Stimulated activated CD4-positive, alpha-beta T cell treated with anti-CD3 and anti-CD28 coated beads, Interleukin-15, amount 100 ng/mL, for 24 hours (primary cell): ENCODE measurements at regions not wholly inside any gene's neighbourhood (a gene's known extent, or its start where the extent isn't known, plus 50 kb on each side); places are given as distances from the start of the nearest gene placed in this dataset.

Source experiments
- DNase-seq: peaks from one replicate; pipeline ENCODE4 v3.0.0-alpha.2; 2020

DNA sequence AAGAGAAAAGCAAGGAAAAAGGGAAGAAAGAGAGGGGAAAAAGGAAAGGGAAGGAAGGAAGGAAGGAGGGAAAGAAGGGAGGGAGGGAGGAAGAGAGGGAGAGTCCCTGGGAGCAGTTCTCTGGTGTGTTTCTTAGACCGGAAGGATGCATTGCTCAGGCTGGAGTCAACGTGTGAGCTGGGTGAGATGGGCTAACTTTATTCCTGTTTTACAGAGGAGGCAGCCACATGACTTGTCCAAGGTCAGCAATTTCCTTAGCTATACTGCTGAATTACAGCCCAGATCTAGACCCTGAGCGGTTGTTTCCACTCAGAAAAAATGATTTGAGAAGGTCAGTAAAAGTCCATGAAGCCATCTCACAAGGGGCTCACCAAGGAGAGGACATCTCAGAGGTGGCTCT lies 86.6 kb upstream of the APCDD1 start:
- no peak for DNase-seq

DNA sequence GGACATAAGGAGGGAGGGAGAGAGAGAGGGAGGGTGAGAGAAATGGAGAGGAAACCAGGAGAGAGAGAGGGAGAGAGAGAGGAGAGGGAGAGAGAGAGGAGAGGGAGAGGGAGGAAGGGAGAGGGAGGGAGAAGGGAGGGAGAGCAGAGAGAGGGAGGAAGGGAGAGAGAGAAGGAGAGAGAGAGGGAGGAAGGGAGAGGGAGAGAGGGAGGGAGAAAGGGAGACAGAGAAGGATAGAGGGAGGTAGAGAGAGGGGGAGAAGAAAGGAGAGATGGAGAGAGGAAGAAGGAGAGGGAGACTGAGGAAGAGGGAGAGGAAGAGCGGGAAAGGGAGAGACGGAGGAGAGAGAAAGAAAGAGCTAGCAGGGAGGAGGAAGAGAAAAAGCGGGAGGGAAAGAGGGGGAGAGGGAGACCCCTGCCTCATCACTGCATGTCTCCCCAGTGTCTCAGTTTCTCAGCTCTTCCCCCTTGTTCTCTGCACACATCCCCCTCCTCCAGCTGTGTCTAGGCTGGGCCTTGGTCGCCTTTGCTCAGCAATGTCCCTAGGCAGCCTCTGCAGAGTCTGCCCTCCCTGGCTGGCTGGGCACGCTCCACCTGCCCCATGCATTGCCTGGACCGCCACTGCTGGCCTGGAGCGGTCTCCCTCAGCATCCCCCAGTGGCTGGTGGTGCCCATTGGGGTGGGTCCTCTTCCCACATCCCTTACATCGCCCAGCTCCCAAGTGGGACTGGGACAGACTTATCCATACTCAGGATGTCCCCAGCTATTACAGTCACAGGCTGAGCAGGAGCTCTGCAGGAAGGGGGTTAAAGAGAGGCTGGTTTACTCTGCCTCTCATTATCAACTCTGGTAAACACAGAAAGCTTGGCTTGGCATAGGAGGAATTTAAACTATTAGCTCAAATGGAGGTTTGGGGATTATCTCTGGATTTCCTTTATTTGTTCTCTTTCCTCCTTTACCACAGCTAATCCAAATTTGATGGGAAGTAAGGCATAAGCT lies 85.7 kb upstream of the APCDD1 start:
- DNase-seq: no peak

DNA sequence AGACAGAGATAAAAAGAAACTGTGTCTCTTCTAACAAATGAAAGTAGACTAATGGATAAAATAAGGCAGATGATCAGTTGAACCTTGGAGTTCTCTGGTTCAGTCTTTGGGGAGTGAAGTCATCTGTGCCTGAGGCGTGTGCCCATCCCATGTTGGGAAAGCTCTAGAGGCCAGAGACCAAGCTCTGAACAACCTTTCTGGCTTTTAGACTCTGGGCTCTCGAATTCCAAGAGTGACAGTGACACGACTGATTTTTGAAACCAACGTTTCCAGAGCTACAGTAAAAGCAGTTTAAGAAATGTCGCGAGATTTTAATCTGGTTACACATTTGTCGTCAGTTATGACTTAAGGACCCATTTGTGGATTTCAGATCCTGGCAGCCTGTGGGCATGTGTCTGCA lies 83.7 kb upstream of the APCDD1 start:
- no peak for DNase-seq

DNA sequence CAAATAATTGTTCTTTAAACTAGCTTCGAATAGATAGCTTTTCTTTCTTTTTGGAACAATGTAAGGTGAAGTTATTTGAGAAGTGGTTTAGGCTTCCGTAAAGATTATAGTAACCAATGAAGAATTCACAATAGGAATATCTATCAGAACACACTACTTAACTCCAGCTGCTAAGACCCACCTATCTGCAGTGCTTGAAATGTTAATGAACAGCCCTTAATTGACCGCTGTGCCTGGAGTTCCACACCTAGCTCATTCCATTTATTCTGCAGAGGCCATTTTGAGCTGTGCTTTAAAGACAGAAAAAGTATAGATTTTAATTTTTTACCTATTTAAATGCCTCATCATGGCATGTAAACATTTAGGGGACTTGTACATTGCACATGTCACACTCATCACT lies 83.3 kb upstream of the APCDD1 start:
- DNase-seq: no peak

DNA sequence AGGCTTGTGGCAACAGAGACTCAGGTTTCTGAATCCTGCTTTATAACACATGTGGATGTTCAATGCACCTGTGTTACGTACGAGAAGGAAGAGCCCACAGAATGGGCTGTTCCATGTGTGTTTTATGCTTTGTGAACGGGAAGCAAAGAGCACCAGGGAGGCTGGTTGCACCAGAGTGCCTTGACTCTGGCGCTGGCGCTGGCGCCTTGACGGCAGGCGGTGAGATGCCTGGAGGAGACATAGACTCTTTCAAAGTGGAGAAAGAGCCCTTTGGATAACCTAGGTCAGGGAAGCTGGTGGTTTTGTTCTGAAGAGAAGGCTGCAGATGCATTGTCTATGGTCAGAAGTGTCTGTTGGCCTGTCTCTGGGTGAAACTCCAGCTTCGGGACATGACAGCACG lies 80.2 kb upstream of the APCDD1 start:
- DNase-seq: no peak

DNA sequence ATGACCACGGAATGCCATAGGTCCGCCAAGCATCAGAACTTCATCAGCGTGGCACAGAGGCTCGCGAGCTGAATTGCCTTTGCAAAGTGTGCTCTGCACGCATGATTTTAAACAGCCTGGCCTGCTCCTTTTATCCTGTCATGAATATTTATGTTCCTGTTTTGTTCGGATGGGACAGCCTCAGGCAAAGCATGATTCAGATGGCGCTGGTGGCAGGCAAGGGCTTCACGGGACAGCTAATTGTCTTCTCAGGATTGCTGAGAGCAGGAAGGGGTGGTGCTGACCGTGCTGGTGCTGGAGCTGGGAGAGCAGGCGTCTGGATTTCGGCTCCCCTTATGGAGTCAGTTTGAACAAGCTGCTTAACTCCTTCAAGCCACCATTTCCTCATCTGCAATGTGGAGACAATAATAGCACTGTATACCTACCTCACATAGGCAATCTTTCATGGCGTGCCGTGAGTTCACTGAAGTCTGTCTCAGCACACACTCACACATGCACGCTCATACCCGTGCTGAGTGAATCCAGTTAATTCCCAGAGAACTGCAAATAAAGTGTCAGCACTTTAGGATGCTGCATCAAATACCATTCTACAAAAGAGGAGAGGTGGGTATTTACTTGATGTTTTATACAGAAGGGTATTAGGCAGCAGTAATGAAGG lies 79.7 kb upstream of the APCDD1 start:
- no peak for DNase-seq

DNA sequence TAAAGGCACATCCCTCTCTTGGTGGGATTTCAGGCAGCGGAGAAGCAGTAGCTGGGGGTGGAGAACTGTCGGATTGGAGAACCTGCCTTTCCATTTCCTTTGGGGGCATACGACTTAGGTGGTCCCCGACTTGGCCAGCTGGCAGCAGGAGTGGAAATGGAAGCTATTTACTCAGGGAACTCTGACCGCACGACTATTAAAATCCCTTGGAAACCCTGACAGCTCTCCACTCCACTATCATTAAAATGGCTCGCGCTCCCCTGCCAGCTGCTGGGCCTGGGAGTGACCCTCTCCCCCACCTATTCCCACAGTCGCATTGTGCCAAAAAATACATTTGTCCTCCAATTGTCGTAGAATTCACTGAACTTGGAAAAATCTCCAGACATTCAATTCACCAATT lies 77.7 kb upstream of the APCDD1 start:
- no peak for DNase-seq

DNA sequence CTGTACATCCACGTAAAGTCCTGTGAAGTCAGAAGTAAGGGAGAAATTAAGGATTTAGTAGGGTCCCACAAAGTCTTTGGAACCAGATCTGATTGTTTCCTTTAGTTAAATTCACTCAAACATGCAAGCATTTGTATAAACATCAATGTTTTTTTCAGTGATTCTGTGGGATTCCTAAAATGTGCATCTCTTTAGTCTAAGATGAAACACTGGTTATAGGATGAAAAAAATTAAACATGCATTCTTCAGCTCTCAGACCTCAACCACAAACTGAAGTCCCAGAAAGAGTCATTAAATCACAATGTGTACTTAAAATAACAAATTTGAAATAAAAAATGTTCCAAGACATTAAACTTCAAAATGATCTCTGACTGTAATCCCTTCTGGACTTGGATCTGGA lies 76.5 kb upstream of the APCDD1 start:
- DNase-seq: no peak

DNA sequence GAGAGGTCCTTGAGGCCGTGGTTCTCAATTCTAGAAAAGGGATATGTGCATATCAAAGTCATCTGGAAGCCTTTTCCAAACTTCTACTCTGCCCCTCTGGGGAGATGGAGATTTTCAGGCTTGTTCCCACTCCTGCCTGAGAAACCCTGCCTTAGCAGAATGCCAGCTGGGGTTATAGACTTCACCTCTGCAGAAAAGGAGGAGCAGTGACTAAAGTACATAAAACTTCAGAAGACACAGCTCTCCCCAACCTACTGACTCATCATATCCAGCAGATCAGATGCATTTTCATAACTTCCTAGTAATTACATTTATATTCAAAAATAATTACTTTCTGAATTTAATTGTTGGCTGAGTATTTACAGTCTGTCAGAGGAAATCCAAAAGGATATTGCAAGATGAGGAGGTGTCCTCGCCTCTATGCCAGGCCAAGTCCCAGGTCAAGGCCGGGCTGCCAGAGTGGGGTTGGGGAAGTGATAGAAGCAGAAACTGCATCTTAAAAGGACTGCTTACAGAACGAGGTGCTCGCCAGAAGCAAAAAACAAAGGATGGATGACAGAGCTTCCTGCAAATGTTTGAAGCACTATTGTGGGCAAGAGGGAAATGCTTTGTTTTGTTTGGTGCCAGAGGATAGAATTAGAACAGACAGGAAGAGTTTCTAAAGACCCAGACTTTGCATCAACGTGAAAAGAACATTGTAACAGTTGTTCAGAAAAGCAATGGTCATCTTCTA lies 75.6 kb upstream of the APCDD1 start:
- no peak for DNase-seq

DNA sequence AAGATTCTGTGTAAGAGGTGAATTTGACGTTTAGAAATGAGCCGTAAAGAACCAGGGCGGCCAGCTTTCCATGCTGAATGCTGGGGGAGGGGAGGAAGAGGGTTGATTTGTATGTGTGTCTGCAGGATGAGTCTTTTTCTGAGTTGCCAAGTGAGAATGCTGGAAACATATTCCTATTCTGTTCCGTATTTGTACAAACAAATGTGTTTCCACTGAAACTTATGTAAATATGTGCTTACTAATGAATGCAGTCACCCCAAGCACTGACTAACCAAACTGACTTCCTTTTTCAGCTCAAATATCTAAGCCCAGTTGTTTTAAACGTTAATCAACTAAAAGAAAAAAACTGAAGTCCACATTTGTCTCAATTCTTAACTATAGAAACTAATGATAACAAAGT lies 74.9 kb upstream of the APCDD1 start:
- no peak for DNase-seq

DNA sequence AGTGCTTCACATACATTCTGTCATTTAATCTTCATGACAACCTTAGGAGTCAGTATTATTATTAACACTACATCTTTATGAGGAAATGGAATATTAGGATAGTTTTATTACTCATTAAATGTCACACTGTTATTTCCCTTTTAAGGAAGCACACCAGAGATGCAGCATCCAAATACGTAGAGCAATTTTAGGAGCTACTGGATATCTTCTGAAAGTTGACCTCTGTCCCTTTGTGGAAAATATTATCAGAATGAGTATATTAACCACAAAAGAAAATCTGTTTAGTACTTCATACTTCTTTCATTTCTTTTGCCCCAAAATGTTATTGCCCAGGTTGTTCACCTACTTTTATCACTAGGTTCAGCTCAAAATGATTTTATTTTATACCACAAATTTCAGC lies 72.9 kb upstream of the APCDD1 start:
- no peak for DNase-seq

DNA sequence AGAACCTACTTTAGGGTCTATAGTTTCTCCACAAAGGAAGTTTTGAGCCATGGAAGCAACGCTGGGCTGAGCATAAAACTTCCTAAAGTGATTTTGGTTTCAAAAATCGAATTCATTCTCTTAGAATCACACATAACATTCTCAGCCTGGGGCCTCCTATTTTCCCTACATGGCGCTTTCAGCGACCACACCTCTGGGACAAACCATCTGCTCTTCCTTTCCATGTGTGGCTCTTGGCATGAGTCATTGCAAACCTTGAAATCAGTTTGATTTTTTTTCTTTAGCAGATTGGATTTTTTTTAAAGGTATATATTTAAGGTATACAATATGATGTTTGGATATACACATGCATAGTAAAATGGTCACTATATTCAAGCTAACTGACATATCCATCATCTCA lies 72.5 kb upstream of the APCDD1 start:
- no peak for DNase-seq

DNA sequence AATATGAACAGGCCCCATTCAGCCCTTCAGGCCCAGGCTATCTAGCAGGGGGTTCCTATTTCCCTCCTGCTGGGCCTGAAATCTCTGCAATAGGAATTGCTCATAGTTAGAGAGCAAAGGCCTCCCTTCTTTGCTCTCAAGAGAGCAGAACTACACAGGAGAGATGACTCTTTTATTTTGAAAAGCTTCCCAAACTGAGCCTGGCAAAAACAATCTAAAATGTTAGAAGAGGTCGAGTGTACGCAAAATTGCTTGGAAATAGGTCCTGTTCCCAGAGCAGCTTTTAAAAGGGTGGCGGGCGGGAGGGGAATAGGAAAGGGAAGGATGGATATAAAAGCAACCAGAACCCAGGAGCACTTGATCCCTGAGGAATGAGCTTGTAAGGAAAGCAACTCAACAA lies 68.4 kb upstream of the APCDD1 start:
- DNase-seq: no peak

DNA sequence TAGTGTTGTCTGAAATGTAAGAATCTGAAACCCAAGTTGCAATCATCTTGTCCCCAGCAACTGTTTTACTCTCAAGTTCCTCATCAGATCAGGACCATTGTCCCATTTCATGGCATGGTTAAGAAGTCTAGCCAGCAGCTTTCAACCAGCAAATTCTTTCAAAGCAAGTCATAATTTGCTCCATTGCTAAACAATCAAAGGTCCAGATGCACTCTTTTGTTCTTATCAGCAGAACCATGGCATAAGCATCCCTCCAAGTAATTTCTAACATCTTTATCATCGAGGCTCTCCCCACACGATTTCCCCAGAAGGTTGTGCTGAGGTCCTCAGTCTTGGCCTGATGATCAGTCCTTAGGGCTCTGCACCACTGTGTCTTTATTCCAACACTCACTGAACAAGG lies 67.5 kb upstream of the APCDD1 start:
- no peak for DNase-seq

DNA sequence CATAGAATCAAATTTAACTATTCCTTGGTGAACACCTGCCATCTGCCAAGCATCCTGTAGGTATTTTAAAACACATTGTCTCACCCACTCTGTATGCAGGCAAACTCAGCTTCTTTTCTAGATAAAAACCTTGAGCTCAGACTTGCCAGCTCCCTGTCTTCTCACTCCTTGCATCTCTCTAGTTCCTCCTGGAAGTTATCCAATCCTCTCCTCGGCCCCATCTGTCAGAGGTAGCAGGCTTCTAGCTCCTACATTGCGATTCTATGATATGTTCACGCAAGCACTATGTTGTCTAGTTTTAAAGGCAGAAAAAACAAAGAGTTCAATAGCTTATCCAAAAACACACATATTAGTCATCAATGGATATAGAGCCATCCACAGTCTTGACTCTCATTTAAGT lies 67.0 kb upstream of the APCDD1 start:
- no peak for DNase-seq

DNA sequence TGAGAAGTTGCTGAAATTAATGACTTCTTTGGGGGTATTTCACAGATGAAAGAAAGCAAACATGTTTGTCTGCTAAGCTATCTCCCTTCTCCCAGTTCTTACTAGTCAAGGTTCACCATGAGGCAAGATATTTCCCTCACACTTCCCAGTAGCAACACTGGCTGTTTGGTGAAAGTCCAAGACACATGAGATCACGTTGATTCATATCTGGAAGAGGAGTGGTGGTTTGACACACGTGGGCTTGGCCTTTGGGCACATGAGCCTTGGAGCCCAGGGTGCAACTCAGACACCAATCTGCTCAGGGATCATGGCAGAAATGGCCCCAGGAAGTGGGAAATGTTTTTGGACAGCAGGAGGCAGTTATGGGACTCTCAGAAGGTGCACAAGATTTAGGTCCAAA lies 66.1 kb upstream of the APCDD1 start:
- DNase-seq: no peak

DNA sequence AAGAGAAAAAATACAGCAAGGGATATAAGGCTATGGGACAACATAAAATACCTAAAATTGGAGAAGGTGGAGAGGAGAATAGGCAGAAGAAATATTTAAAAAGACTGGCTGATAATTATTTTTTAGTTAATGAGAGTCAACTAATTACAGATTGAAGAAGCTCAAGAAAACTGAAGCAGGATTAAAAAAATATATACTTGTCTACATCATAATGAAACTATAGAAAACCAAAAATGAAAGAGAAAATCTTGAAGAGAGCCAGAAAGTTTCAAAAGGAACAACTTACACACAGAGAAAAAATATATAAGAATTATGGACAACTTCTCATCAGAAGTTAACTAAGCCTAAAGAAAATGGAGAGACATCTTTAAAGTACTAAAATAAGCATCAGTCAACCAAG lies 62.9 kb upstream of the APCDD1 start:
- no peak for DNase-seq

DNA sequence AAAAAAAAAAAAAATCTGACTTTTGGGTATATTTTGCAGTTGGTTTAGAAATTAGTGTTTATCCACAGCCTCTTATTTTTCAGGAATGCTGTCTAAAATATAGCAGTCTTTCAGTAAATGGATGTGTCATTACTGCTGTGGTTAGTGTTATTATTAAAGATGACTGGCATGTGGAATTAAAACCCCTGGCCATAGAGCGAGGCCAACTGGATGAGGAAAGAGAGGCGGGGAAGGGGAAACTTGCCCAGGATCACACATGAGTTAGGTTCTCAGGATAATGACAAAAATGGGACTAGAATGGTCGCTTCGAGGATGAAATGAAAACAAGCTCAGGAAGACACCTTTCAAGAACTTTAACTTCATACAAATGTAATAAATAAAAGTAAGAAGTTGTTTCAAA lies 57.4 kb upstream of the APCDD1 start:
- DNase-seq: no peak

DNA sequence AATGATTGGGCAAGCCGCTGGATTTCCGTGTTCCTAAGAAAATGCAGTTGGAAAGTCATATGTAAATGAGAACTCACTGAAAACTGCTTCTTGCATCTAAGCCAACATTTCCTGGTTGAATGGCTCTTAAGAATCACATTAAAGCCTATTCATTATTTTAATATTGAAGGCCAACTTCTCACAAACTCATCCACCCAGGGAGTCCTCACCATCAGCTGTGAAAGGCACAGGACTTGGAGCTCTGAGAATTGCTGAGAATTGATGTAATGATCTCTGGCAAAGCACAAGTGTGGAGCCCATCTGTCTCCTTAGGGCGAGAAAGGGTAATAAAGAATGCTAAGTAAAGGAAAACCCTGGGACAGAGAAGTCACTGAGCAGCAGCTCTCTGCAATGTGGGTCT lies 55.9 kb upstream of the APCDD1 start:
- no peak for DNase-seq

DNA sequence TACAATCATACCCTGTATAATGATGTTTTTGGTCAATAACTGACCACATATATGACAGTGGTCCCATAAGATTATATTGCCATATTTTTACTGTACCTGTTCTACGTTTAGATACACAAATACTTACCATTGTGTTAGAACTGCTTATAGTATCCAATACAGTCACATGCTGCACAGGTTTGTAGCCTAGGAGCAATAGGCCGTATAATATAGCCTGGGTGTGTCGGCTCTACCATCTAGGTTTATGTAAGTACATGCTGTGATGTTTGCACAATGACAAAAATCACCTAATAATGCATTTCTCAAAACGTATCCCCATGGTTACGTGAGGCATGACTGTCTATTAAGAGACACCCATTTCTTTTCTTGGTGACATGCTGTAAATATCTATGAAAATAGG lies 55.0 kb upstream of the APCDD1 start:
- DNase-seq: no peak

DNA sequence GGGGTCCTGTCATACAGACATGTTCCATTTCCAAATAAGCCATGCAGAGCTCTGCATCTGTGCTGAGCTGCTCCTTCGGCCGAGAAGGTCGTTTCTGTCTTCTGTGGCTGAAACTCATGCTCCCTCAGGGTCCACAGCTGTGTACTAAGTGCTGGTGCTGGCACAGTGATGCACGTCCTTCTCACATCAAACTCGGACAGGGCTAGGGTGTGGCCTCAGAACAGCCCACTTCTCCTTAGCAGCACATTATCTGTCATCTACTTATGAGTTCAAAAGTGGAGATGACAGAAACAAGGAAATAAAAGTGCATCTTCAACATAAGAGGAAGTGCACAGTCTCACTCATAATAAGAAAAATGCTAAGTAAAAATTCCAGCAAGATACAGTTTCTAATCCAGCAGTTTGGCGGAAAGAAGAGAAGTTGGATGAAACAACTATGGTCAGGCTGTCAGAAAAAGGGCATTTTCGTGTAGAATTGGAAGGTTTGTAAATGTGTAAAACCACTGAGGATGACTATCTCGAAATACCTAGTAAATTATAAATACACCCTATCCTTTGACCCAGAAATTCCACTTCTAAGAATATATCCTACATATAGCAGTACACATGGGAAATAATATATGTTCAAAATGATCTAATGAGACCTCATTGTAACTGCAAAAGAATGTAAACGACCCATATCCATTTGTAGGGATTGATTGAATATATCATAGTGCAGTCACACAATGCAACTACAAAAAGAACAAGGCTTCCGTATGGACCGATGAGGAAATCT lies 53.7 kb upstream of the APCDD1 start:
- DNase-seq: no peak

DNA sequence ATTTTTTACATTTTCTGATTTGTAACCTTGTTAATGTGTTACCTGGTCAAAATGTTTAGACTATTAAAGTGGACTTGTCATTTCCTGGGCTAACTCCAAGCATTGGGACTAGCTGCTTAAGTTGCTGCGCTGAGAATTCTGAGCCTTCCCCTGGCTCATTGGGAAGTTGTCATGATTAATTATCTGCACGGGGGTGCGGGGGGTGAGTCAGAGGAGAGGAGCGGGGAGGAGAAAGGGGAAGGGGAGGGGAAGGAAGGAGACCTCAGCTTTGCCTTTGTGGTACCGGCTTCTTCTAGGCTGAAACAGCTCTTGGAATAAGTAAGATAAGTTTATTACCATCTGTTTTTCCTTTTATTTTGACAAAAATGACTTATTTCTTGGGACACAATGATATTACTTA lies 52.9 kb upstream of the APCDD1 start:
- DNase-seq: no peak

DNA sequence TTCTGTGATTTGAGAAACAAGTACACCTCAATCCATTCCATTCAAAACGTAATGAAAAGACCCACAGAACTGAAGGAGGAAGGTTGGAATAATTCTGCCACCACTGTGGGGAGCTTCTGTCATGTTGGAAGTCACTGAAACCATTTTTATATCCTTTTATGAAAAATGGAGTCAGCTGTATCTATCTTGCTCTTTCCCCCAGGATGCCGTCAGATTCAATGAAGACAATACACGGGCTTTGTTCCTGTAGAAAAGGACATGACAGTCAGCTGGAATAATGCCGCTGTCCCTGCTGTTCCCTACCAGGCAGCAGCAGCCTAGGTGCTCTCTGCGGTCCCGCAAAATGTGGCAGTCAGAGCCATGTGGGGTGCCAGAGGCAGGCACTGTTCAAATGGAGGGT lies 52.5 kb upstream of the APCDD1 start:
- DNase-seq: no peak
